ENCODE measurements at regions not wholly inside any gene's neighbourhood (a gene's known extent, or its start where the extent isn't known, plus 50 kb on each side); places are given as distances from the start of the nearest gene placed in this dataset.
"Not testable (repeated sequence)": the region's sequence is repeated elsewhere in the genome, so short reads cannot be mapped to it uniquely, and the experiment has no call there.

GRCh38 chr15:36177590-36178302 is 401.7 kb upstream of the CDIN1 start:
- DNase-seq (ENCODE audit: low read depth) = no peak

GRCh38 chr15:36178303-36178633 is 401.2 kb upstream of the CDIN1 start:
- no peak for DNase-seq (ENCODE audit: low read depth)

- DNase-seq (ENCODE audit: low read depth) = no peak
Observed at GRCh38 chr15:36183201-36183600, 396.2 kb upstream of the CDIN1 start.

GRCh38 chr15:36185438-36185837 is 394.0 kb upstream of the CDIN1 start:
- no peak for DNase-seq (ENCODE audit: low read depth)

GRCh38 chr15:36185845-36186244 is 393.6 kb upstream of the CDIN1 start:
- no peak for DNase-seq (ENCODE audit: low read depth)

- no peak for DNase-seq (ENCODE audit: low read depth)
Observed at GRCh38 chr15:36186376-36186775, 393.1 kb upstream of the CDIN1 start.

- no peak for DNase-seq (ENCODE audit: low read depth)
Observed at GRCh38 chr15:36191459-36191858, 388.0 kb upstream of the CDIN1 start.

GRCh38 chr15:36195361-36196007 is 383.9 kb upstream of the CDIN1 start:
- not testable (repeated sequence) for DNase-seq (ENCODE audit: low read depth)

GRCh38 chr15:36208868-36209582 is 370.4 kb upstream of the CDIN1 start:
- DNase-seq (ENCODE audit: low read depth) = no peak

- no peak for DNase-seq (ENCODE audit: low read depth)
Observed at GRCh38 chr15:36210426-36210825, 369.0 kb upstream of the CDIN1 start.

- DNase-seq (ENCODE audit: low read depth) = no peak
Observed at GRCh38 chr15:36218322-36218721, 361.1 kb upstream of the CDIN1 start.

- DNase-seq (ENCODE audit: low read depth) = no peak
Observed at GRCh38 chr15:36218991-36219390, 360.4 kb upstream of the CDIN1 start.

- no peak for DNase-seq (ENCODE audit: low read depth)
Observed at GRCh38 chr15:36221992-36222391, 357.4 kb upstream of the CDIN1 start.

- no peak for DNase-seq (ENCODE audit: low read depth)
Observed at GRCh38 chr15:36230776-36231175, 348.6 kb upstream of the CDIN1 start.

- DNase-seq (ENCODE audit: low read depth) = no peak
Observed at GRCh38 chr15:36232491-36232890, 346.9 kb upstream of the CDIN1 start.

GRCh38 chr15:36234743-36235142 is 344.7 kb upstream of the CDIN1 start:
- DNase-seq (ENCODE audit: low read depth) = no peak

- DNase-seq (ENCODE audit: low read depth) = no peak
Observed at GRCh38 chr15:36235173-36235572, 344.3 kb upstream of the CDIN1 start.

GRCh38 chr15:36239509-36239908 is 339.9 kb upstream of the CDIN1 start:
- DNase-seq (ENCODE audit: low read depth) = no peak

- DNase-seq (ENCODE audit: low read depth) = no peak
Observed at GRCh38 chr15:36251450-36251849, 328.0 kb upstream of the CDIN1 start.

GRCh38 chr15:36252146-36252711 is 327.2 kb upstream of the CDIN1 start:
- no peak for DNase-seq (ENCODE audit: low read depth)

GRCh38 chr15:36254426-36254825 is 325.0 kb upstream of the CDIN1 start:
- DNase-seq (ENCODE audit: low read depth) = no peak

GRCh38 chr15:36256404-36256807 is 323.0 kb upstream of the CDIN1 start:
- DNase-seq (ENCODE audit: low read depth) = no peak

- DNase-seq (ENCODE audit: low read depth) = no peak
Observed at GRCh38 chr15:36263666-36264065, 315.8 kb upstream of the CDIN1 start.

Measured in HS-5 (cell line).